GM23248 (cell line): ENCODE measurements at regions not wholly inside any gene's neighbourhood (a gene's known extent, or its start where the extent isn't known, plus 50 kb on each side); places are given as distances from the start of the nearest gene placed in this dataset.

Source experiments
- DNase-seq: peaks from one replicate; pipeline ENCODE4 v3.0.0-alpha.2; 2015
- H2AFZ ChIP-seq: fragments of 200-600 bp; sonication (generic); 2 replicates; pipeline ENCODE4 v1.6.1; 2016; ENCODE audit warnings: antibody characterized with exemption
- H3F3A ChIP-seq: fragments of 200-600 bp; sonication (generic); 2 replicates; pipeline ENCODE4 v1.6.1; 2016; ENCODE audit warnings: mild to moderate bottlenecking, antibody characterized with exemption, mixed run types; ENCODE audit not compliant: insufficient read depth
- H3K27ac ChIP-seq: fragments of 200-600 bp; sonication (generic); 2 replicates; pipeline ENCODE4 v1.5.1; 2016; ENCODE audit warnings: mild to moderate bottlenecking
- H3K27me3 ChIP-seq: fragments of 200-600 bp; sonication (generic); replicated peaks from 2 replicates; pipeline ENCODE4 v1.6.1; 2016; ENCODE audit warnings: mild to moderate bottlenecking; ENCODE audit not compliant: insufficient read depth
- H3K36me3 ChIP-seq: fragments of 200-600 bp; sonication (generic); 2 replicates; pipeline ENCODE4 v1.6.1; 2016; ENCODE audit warnings: low read depth, mild to moderate bottlenecking
- H3K4me1 ChIP-seq: fragments of 200-600 bp; sonication (generic); 2 replicates; pipeline ENCODE4 v1.6.1; 2016; ENCODE audit warnings: mild to moderate bottlenecking; ENCODE audit not compliant: insufficient read depth
- H3K4me2 ChIP-seq: fragments of 200-600 bp; sonication (generic); one replicate; pipeline ENCODE4 v1.6.1; 2016; ENCODE audit warnings: mild to moderate bottlenecking; ENCODE audit not compliant: unreplicated experiment
- H3K4me3 ChIP-seq: fragments of 200-600 bp; sonication (generic); 2 replicates; pipeline ENCODE4 v1.5.1; 2016; ENCODE audit warnings: mild to moderate bottlenecking
- H3K79me2 ChIP-seq: fragments of 200-600 bp; sonication (generic); 2 replicates; pipeline ENCODE4 v1.6.1; 2016; ENCODE audit warnings: mild to moderate bottlenecking; ENCODE audit not compliant: insufficient read depth
- H3K9ac ChIP-seq: fragments of 200-600 bp; sonication (generic); 2 replicates; pipeline ENCODE4 v1.6.1; 2016; ENCODE audit warnings: mild to moderate bottlenecking
- H3K9me2 ChIP-seq: fragments of 200-600 bp; sonication (generic); 2 replicates; pipeline ENCODE4 v1.6.1; 2016; ENCODE audit warnings: mixed run types, mild to moderate bottlenecking, moderate library complexity; ENCODE audit not compliant: insufficient read depth
- H3K9me3 ChIP-seq: fragments of 200-600 bp; sonication (generic); one replicate; pipeline ENCODE4 v1.6.1; 2017; ENCODE audit warnings: low read depth
- H4K20me1 ChIP-seq: fragments of 200-600 bp; sonication (generic); 2 replicates; pipeline ENCODE4 v1.6.0; 2016; ENCODE audit not compliant: insufficient read depth
- EZH2 ChIP-seq: fragments of 200-600 bp; sonication (generic); IDR thresholded peaks from 2 replicates; pipeline ENCODE4 v1.6.1; 2018; ENCODE audit warnings: antibody characterized with exemption, mild to moderate bottlenecking; ENCODE audit not compliant: insufficient read depth, poor library complexity, severe bottlenecking
- EZH2phosphoT487 ChIP-seq: fragments of 200-600 bp; sonication (generic); IDR thresholded peaks from 2 replicates; pipeline ENCODE4 v1.6.1; 2018; ENCODE audit warnings: antibody characterized with exemption, moderate library complexity, mild to moderate bottlenecking, low read depth; ENCODE audit not compliant: insufficient read depth
- WGBS, 2 experiments: methylation state at CpG; one replicate each; pipeline ENCODE4 v1.1.6; 2015 to 2017; ENCODE audit warnings: low lambda C conversion rate in 2 of 2, low coverage in 1 of 2; ENCODE audit errors: missing lambda C conversion rate in 2 of 2; 5-methylcytosine and 5-hydroxymethylcytosine counted together
- in situ Hi-C: fragments of 300-500 bp; cut with MboI; formaldehyde crosslinking; loops from 2 replicates; pipeline ENCODE4 v1.15.0; 2020

DNA sequence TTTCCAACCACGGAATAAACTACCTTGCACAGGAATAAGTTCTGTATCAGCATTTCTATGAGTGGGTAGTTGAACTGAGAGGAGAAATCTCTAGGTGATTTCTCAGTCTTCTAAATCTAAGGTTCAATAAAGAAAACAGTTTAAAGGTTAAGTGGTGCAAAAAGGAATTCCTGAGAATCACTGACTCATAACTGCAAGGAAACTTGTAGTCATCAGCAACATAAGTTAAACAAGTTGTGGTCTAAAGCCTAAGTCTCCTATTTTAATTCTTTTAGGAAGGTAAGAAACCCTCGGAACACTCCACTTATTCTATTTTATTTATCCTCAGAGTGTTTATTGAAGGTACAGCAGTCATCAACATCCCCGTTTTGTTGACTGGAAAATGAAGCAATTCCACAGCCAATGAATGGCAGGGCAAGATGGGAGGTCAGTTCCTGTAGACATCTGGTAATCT, 92.4 kb upstream of the PIK3CG start:
- in situ Hi-C loops = no loop called here
- Histone ChIP-seq H2AFZ (no peak overlapping the region), H3K9ac (peak overlapping the region; percentile 25; the same call in 1 of the 2 replicates), H3K4me2 (peak overlapping the region; percentile 45), H3K9me3 (no peaks in the 10 kb centered on the region), H3K9me2 (0 out of 2 replicates have a peak, but pooled peaks cover 6% of the 10 kb centered on the region), H3K79me2 (no peaks in the 10 kb centered on the region), H3F3A (peaks cover 58% of the 10 kb centered on the region), H3K27ac (peak overlapping the region; percentile 79), H3K4me3 (no peak overlapping the region), H4K20me1 (no peaks in the 10 kb centered on the region), H3K4me1 (peaks cover 74% of the 10 kb centered on the region), H3K27me3 (no peaks in the 10 kb centered on the region), H3K36me3 (no peaks in the 10 kb centered on the region)
- WGBS, 2 experiments = 31 to 38% methylated on average over 3 of the region's 3 CpGs
- peak; percentile 86 for DNase-seq
- TF ChIP-seq EZH2phosphoT487 (no peak), EZH2 (no peak)

DNA sequence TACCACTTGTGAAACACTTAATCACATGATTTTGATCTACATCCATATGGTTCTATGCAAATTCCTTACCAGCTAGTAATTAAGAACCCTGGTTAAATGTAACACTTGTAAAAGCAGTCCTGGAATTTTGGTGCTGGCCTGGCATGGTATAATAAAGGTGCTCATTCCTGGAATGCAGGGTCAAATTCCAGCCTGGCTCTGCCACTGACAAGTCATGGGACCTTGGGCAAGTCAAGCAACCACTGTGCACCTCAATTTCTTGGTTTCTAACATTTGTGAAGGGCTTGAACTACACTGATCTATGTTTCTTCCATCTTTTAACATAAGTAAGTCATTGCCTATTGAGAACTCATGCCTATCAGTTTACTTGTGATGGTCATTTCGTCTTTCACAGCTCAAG, 91.9 kb upstream of the PIK3CG start:
- Histone ChIP-seq H3K36me3 (no peaks in the 10 kb centered on the region), H3K4me2 (peak overlapping the region; percentile 45), H3K4me3 (no peak overlapping the region), H3K9me3 (no peaks in the 10 kb centered on the region), H3K27me3 (no peaks in the 10 kb centered on the region), H3F3A (peaks cover 58% of the 10 kb centered on the region), H3K9ac (no peak overlapping the region), H4K20me1 (no peaks in the 10 kb centered on the region), H3K4me1 (peaks cover 69% of the 10 kb centered on the region), H3K27ac (peak overlapping the region; percentile 79), H3K9me2 (0 out of 2 replicates have a peak, but pooled peaks cover 6% of the 10 kb centered on the region), H3K79me2 (no peaks in the 10 kb centered on the region), H2AFZ (no peak overlapping the region)
- DNase-seq = peak; percentile 16
- 62 to 64% methylated on average over 1 of the region's 1 CpG for WGBS, 2 experiments
- in situ Hi-C loops = no loop called here
- TF ChIP-seq EZH2 (no peak), EZH2phosphoT487 (no peak)

DNA sequence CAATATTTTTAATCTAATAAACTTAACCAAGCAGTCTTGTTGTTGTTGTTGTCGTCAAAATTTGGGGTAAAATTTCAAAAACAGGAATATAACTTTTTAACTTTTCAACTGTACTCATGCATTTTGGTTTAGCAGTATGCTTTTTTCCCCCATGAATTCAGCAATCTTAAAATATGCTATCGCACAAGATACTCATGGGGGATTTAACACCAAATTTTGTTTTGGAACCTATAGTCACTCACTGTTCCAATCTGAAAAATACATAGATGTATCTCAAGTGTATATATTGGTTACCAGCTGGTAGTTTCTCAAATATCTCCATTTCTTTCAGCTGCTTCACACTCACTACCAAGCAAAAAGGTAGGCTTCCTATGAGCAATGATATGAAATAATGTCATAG, 91.4 kb upstream of the PIK3CG start:
- in situ Hi-C loops = no loop called here
- Histone ChIP-seq H3F3A (peaks cover 58% of the 10 kb centered on the region), H3K9me3 (no peaks in the 10 kb centered on the region), H3K9ac (no peak overlapping the region), H3K4me1 (peaks cover 69% of the 10 kb centered on the region), H3K36me3 (no peaks in the 10 kb centered on the region), H3K4me3 (no peak overlapping the region), H4K20me1 (no peaks in the 10 kb centered on the region), H3K27ac (peak overlapping the region; percentile 79; the same call in 1 of the 2 replicates), H3K4me2 (no peak overlapping the region), H3K79me2 (no peaks in the 10 kb centered on the region), H3K9me2 (0 out of 2 replicates have a peak, but pooled peaks cover 6% of the 10 kb centered on the region), H2AFZ (no peak overlapping the region), H3K27me3 (no peaks in the 10 kb centered on the region)
- DNase-seq = no peak
- TF ChIP-seq EZH2phosphoT487 (no peak), EZH2 (no peak)
- WGBS, 2 experiments = 98 to 100% methylated on average over 2 of the region's 2 CpGs

DNA sequence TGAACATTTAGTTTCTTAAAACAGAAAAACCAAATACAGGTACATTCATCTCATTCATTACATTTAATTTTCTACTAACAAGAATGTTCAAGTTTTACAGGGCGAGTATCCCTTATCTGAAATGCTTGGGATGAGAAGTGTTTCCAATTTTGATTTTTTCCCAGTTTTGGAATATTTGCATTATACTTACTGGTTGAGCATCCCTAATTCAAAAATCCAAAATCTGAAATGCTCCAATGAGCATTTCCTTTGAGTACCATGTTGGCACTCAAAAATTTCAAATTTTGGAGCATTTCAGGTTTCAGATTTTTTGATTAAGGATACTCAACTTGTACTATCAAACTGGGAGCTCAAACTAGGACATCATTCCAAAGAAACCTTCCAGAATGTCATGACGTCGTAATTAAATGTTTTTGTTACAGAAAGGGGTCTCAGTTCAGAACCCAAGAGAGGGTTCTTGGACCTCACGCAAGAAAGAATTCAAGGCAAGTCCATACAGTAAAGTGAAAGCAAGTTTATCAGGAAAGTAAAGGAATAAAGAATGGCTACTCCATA, 90.8 kb upstream of the PIK3CG start:
- Histone ChIP-seq H3K36me3 (no peaks in the 10 kb centered on the region), H3K4me2 (no peak overlapping the region), H4K20me1 (no peaks in the 10 kb centered on the region), H3K4me1 (peaks cover 69% of the 10 kb centered on the region), H3F3A (peaks cover 58% of the 10 kb centered on the region), H3K9me2 (0 out of 2 replicates have a peak, but pooled peaks cover 6% of the 10 kb centered on the region), H3K27me3 (no peaks in the 10 kb centered on the region), H3K9me3 (no peaks in the 10 kb centered on the region), H3K27ac (peak overlapping the region; percentile 83; the same call in 1 of the 2 replicates), H3K79me2 (no peaks in the 10 kb centered on the region), H2AFZ (no peak overlapping the region), H3K4me3 (no peak overlapping the region), H3K9ac (no peak overlapping the region)
- DNase-seq = no peak
- in situ Hi-C loops = no loop called here
- TF ChIP-seq EZH2 (no peak), EZH2phosphoT487 (no peak)
- WGBS, 2 experiments = 92 to 96% methylated on average over 4 of the region's 4 CpGs
